GM18505 (cell line): ENCODE measurements at regions not wholly inside any gene's neighbourhood (a gene's known extent, or its start where the extent isn't known, plus 50 kb on each side); places are given as distances from the start of the nearest gene placed in this dataset.

Experiments used
- ATAC-seq: cut with Tn5 transposase; IDR thresholded peaks from one replicate; pipeline ENCODE4 v1.9.1; 2021; ENCODE audit not compliant: unreplicated experiment
- POLR2A ChIP-seq: IDR thresholded peaks from 4 replicates; pipeline ENCODE4 v1.6.1; 2011; ENCODE audit warnings: borderline replicate concordance; ENCODE audit not compliant: insufficient read depth, insufficient read length; ENCODE audit errors: extremely low read depth

DNA sequence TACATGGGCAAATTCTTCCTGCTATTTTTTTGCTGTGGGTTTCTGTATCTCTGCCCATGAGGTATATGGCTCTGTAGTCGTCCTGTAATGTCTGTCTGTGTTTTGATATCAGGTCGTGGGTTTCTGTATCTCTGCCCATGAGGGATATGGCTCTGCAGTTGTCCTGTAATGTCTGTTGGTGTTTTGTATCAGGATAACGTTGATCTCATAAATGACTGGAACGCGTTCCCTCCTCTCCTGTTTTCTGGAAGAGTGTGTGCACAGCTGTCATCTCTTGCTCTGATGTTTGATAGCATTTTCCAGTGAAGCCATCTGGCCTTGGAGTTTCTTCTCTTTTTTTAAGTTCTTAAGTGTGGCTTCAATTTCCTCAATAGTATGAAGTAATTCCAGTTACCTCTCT, 57.2 kb downstream of the SOX1 start:
- no peak for ATAC-seq
- TF ChIP-seq POLR2A = no peak

DNA sequence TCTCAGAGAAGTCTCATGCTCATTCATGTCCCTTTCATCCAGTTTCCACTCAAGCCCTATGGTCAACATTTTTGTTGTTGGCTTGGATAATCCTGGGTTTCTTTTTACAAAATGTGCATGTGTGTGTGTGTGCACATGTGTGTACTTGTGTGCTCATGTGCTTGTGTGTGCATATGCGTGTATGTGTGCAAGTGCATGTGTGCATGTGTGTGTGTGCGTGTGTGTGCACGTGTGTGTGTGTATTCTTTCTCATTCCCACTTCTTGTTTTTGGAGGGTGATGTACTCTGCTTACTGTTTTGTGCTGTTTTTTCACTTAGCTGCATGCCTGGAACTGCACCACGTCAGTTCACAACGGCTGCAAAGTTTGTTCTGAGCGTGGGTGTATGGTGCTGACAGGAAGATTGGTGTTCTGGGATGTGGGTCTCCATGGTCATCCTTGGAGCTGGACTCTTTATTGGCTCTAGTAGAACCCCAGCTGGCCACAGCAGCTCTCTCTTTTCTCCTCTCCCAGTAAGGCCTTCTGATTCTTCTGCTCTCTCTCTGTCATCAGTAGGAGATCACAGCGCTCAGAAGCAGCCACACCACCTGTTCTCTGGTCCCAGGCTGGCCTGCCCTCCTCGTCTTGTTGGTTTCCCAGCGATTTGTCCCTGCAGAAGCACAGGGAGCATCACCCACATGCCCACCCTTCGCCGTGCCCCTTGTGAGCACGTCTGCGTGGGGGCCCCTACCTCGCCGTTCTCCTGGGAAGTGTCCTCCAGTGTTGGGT, 60.8 kb downstream of the SOX1 start:
- no peak for TF ChIP-seq POLR2A
- ATAC-seq = no peak

DNA sequence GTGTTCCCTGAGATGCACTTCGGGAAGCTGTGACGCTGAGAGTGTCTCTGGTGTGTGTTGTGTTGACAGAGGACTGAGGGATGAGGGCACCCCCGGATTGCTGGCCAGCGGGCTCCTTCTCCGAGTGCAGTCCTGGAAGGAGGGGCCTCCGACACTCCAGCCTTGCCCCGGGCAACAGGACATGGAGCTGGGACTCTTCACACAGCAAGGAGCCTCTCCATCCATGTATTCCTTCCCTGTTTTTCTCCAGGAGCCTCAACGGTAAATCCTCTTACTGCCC, 61.3 kb downstream of the SOX1 start:
- no peak for TF ChIP-seq POLR2A
- no peak for ATAC-seq

DNA sequence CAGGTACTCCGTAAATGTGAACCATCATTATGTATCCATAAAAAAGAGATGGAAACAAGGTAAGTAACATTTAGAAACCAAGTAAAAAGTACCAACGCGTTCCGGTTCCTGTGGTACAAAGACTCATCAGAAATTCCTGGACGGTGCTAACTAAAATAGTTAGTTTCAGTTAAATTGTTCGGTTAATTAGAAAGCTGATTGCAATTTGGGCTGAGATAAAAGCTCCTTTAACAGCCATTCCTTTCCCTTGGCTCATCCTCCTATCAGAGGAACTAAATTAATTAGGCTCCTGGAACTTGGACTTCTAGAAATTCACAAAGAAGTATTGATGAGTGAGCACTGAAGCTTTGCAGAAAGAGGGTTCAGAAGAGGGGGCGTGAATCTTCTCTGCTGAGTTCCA, 63.5 kb downstream of the SOX1 start:
- ATAC-seq = no peak
- no peak for TF ChIP-seq POLR2A

DNA sequence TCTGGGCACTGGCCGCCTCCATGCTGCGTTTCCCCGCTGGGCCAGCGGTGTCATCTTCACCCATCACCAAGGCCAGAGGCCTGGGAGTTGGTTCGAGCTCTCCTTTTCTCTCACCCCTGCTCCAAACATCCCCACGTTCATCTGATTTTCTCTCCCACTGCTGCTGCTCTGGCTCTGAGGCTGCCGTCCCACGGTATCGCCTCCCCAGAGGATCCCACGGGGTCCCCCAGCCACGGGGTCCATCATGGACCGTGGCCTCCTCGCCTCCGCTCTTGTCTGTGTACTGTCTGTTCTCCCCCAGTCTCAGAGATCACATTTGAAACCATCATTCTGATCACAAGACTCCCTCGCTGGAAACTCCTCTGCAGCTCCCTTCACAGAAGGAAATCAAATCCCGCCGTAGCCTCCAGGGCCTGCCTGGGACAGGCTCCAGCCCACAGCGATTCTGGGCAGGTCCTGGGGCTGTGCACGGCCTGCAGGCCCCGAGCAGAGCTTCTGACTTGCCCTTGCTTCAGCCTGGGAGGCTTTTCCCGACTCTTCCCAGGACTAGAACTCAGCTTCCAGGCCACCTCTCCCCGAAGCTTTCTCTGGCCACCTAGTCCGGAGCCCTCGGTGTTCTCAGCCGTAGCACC, 64.2 kb downstream of the SOX1 start:
- no peak for TF ChIP-seq POLR2A
- no peak for ATAC-seq

DNA sequence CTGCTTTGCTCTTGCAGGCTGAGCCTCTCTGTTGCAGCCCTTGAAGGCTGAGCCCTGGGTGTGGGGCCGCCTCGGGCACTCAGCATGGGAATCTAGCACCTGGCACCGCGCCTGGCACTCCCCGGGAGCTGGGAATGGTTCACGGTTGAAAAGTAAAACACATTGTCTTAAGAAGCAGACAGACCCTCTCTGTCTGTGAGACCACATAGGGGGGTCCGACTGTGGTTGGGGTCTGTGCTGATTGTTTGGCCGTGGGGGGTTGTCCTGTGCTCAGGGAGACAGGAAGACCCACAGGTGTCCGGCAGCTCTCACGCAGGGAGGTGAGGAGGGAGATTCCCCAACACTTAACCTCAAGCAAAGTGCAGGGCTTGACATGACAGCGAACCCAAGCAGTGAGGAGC, 64.8 kb downstream of the SOX1 start:
- no peak for TF ChIP-seq POLR2A
- ATAC-seq = no peak

DNA sequence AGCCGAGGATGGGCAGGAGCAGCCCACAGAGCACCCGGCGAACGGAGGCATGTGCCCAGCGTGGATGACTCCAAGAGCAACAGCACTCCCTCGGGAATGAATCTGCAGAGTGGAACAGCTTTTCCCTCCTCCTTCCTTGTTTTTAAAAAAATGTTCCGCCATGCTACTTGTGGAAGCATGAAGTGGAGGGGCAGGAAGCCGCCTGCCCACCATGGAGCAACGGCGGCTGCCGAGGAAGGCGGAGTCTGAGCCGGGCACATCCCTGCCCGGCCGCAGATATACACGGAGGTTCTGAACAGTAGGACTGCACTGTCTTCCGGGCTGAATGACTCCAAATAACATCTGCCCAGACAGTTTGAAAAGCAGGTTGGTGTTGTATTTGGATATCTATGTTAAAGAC, 65.2 kb downstream of the SOX1 start:
- TF ChIP-seq POLR2A = no peak
- ATAC-seq = no peak

DNA sequence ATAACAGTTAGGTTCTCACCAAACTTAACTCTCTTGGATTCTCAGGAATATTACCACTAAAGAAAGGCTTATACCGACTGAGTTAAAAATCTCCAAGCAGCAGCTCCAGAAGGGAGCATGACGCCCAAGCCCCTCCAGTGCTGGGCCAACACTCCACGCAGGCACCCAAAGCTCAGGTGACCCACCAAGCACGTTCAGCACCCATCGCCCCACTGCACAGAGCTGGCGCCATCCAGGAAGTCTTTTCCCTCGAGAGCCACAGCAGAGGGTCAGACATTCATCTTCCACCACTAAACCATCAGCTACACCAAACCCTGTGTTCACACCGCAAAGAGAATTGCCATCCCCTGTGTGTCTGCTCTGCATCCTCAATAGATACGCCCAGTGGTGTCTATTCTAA, 65.7 kb downstream of the SOX1 start:
- TF ChIP-seq POLR2A = no peak

DNA sequence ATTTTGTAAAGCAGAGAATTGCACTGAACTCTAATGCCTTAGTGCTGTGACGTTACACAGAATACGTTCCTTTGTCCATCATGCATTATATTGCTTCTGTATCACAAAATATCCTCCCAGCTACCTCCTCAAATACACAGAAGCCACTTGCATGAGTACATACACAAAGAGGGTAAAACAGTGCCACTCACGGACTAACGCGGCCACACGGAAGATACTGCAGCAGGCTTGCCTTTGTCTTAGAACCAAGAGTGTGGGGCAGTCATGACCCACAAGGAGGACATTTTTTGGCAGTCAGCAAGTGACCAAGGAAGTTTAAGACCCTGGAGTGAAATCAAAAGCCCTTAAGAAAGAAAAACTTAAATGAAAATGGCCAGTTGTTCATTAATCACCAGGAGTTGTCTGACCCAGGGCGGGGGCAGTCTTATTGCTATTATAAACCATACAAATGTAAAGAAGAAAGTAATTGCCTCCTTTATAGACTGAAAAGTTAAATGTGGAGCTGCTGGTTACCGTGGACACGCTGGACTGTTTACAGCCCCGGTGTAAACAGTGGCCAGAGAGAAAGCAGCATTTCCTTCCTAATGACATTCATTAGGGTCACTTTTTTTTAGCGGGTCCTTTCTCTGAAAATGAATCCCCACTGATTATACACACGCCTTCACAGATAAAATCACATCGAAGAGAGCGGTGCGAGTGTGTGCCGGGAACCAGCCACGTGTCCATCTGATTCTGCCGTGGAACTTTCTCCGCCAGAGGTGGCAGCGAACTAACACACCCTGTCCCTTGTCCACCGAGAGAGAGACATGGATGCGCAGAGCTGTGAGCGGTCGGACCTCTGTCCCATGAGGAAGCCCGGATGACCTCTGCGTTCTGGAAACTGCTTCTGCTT, 66.8 kb downstream of the SOX1 start:
- ATAC-seq = no peak
- no peak for TF ChIP-seq POLR2A

More for the DNA sequence above, 65.7 kb downstream of the SOX1 start:
- no peak for ATAC-seq

DNA sequence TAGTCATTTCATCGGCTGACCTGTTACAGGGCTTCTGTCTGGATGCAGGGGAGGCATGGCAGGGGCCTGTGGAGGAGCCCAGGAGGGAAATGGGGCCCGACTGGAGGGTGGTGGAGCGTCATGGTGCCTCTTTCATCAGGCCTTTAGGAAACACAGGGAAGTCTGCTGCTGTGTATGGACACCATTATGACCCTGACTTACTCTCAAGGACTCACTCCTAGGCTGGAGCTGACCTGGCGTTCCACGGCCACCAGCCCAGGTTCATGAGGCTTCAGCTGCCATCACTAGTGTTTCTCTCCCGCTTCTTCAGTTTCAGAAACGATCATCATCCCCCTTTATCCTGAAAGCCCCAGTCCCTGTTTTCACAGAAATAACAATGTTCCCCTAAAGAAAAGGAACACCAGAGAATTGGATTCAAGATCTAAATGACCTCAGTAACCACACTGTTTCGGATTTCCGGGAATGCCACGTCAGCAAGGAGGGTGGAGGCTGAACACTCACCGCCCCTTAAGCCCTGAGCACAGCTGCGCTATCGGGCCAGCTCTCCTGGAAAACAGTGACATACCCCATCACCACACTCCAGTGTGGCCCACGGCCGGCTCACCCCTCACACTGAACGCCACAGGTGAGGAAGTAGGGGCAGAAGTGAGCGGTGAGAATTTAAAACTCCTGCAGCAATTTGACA, 67.6 kb downstream of the SOX1 start:
- ATAC-seq = no peak
- TF ChIP-seq POLR2A = no peak

DNA sequence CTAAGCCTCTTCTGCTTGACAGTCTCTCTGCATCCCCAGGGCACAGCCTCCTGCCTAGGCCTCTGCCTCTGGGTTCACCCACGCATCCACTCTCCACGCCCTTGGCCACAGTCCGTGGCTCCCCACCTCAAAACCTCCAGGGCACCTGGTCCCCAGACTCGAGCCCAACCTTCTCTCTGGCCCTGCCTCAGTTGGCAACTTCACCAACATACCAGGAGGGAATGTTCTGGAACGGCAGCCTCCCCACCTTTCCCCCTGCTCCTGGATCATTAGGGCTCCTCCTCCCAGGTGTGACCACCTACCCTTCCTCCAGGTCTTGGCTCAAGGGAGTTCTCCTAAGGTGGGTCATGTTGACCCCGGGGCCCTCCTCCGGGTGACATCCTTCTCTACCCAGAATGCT, 69.1 kb downstream of the SOX1 start:
- ATAC-seq = no peak
- no peak for TF ChIP-seq POLR2A

DNA sequence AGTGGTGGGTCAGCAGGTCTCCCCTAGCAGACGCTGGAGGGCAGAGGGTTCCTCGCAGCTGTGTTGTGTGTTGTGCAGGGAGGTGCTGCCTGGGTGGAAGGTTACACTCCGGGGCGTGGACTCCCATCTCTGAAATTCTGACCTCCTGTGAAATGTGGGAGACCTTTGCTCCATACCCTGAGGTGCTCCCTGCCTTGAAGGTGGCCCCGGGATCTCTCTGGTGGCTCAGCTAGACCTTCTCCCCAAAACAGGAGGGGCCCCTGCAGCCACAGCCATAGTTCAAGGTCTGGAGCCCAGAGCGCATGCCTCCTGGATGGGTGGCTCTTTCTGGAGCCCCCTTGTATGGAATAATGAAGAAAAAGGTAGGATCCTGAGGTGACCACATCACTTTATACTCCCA, 70.2 kb downstream of the SOX1 start:
- no peak for ATAC-seq
- TF ChIP-seq POLR2A = no peak

DNA sequence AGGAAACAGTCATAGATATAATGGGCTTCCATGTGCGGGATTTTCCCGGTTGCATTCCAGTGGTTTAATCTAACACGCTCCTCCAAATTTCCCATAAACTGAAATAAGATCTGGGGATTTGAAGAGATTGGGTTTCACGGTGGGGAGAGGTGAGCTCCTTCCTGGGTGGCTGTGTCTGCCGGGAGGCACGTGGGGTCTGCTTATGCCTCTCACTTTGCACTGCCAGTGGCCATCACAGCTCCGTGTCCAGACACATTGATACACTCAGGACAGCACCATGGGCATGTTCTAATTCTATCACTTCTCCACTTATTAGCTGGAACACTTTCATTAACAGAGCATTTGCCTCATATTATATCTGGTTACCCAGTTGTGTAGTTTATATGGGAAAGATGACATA, 73.4 kb downstream of the SOX1 start:
- no peak for ATAC-seq
- TF ChIP-seq POLR2A = no peak

DNA sequence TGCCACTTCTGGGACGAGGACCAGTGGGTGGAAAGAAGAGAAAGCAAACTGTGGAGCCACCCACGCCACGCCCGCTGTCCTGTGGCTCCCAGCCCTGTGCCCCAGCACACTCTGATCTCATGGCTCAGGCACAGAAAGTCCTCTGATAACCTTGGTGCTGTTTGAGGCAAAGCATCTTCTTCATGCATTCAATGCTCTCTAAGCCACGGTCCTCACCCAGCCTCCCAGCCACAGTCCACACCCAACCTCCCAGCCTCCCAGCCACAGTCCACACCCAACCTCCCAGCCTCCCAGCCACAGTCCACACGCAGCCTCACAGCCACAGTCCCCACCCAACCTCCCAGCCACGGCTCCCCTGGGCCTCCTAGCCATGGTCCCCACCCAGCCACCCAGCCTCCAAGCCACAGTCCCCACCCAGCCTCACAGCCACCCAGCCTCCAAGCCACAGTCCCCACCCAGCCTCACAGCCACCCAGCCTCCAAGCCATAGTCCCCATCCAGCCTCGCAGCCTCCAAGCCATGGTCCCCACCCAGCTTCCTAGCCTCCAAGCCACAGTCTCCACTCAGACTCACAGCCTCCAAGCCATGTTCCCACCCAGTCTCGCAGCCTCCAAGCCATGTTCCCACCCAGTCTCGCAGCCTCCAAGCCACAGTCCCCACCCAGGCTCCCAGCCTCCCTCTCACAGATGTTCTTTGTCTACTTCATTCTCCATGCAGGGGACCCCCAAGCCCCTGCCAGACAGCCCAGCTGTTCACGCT, 74.9 kb downstream of the SOX1 start:
- no peak for ATAC-seq
- no peak for TF ChIP-seq POLR2A
